Esophagus squamous epithelium (tissue), 5 donors: ENCODE measurements at regions not wholly inside any gene's neighbourhood (a gene's known extent, or its start where the extent isn't known, plus 50 kb on each side); places are given as distances from the start of the nearest gene placed in this dataset.
"Not testable (repeated sequence)": the region's sequence is repeated elsewhere in the genome, so short reads cannot be mapped to it uniquely, and the experiment has no call there.

ENCODE experiments used
- DNase-seq: peaks from one replicate; lab custom pipeline; 2025; lab: John Stamatoyannopoulos, UW
- H3K27ac ChIP-seq, 4 donors: fragments of 200-600 bp; sonication (generic); one replicate each; pipeline ENCODE4 v1.5.1; 2016 to 2019; ENCODE audit warnings: mild to moderate bottlenecking in 1 of 4
- H3K27me3 ChIP-seq, 4 donors: fragments of 200-600 bp; sonication (generic); 1 replicate in 3 of 4; 2 replicates in 1 of 4; pipeline versions ENCODE4 v1.5.1 to v1.6.0; 2017 to 2021; ENCODE audit warnings: antibody characterized with exemption in 1 of 4
- H3K36me3 ChIP-seq, 3 donors: fragments of 200-600 bp; sonication (generic); one replicate each; pipeline ENCODE4 v1.5.1; 2016 to 2019
- H3K4me1 ChIP-seq, 3 donors: fragments of 200-600 bp; sonication (generic); one replicate each; pipeline ENCODE4 v1.5.1; 2017 to 2019
- H3K4me3 ChIP-seq, 4 donors: fragments of 200-600 bp; sonication (generic); 1 replicate in 3 of 4; 2 replicates in 1 of 4; pipeline ENCODE4 v1.5.1; 2016 to 2019; ENCODE audit warnings: mild to moderate bottlenecking in 2 of 4, moderate library complexity in 1 of 4
- H3K9me3 ChIP-seq, 3 donors: fragments of 200-600 bp; sonication (generic); one replicate each; pipeline ENCODE4 v1.5.1; 2016 to 2019
- POLR2A ChIP-seq, 4 donors: fragments of 450-650 bp; IDR thresholded peaks; one replicate each; pipeline ENCODE4 v1.6.1; 2017; ENCODE audit warnings: antibody characterized with exemption in 4 of 4, mild to moderate bottlenecking in 4 of 4, moderate library complexity in 3 of 4
- WGBS, 2 donors: methylation state at CpG; one replicate each; pipeline ENCODE4 v1.1.5; 2018; 5-methylcytosine and 5-hydroxymethylcytosine counted together
- intact Hi-C: fragments of 100-400 bp; cut with DNase I; formaldehyde crosslinking; loops from one replicate; pipeline ENCODE4 v1.15.0; 2022
- TF ChIP-seq, protein P1 (sequence below), 6 experiments: fragments of 450-650 bp in 4 of 6; fragments of 200-600 bp in 2 of 6; sonication (generic) in 2 of 6; IDR thresholded peaks; one replicate each; pipeline ENCODE4 v1.5.1; 2016 to 2019; ENCODE audit warnings: antibody characterized with exemption in 6 of 6, mild to moderate bottlenecking in 4 of 6, moderate library complexity in 4 of 6
- donor health status: DM: yes; HTN: yes; CAD: no.

DNA sequence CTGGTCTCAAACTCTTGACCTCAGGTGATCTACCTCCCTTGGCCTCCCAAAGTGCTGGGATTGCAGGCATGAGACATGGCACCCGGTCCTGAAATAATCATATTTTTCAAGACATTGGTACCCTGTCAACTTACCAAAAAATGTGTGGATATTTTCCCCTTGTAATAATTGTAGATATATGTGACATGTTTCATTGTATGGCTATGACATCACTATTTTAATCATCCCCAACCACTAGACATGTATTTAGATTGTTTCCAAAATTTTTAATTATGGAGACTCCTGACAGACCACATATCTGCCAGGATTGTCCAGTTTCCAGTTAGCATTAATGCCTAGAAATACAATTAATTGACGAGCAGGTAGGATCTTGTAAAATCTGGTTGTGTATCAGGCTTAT lies 96.7 kb upstream of the NEGR1 start:
- no peak overlapping the region for H3K27ac ChIP-seq
- 80 to 87% methylated on average over 2 of the region's 2 CpGs for WGBS, 2 donors
- no peak overlapping the region for H3K4me3 ChIP-seq
- TF ChIP-seq, protein P1, sequence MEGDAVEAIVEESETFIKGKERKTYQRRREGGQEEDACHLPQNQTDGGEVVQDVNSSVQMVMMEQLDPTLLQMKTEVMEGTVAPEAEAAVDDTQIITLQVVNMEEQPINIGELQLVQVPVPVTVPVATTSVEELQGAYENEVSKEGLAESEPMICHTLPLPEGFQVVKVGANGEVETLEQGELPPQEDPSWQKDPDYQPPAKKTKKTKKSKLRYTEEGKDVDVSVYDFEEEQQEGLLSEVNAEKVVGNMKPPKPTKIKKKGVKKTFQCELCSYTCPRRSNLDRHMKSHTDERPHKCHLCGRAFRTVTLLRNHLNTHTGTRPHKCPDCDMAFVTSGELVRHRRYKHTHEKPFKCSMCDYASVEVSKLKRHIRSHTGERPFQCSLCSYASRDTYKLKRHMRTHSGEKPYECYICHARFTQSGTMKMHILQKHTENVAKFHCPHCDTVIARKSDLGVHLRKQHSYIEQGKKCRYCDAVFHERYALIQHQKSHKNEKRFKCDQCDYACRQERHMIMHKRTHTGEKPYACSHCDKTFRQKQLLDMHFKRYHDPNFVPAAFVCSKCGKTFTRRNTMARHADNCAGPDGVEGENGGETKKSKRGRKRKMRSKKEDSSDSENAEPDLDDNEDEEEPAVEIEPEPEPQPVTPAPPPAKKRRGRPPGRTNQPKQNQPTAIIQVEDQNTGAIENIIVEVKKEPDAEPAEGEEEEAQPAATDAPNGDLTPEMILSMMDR (IDR thresholded peaks at IDR 0.05), result no peak
- TF ChIP-seq POLR2A (IDR thresholded peaks at IDR 0.05), result no peak
- no peaks in the 10 kb centered on the region for H3K9me3 ChIP-seq
- intact Hi-C loops, result no loop called here
- H3K27me3 ChIP-seq, result no peaks in the 10 kb centered on the region
- H3K4me1 ChIP-seq, result no peaks in the 10 kb centered on the region
- no peak for DNase-seq
- H3K36me3 ChIP-seq, result no peaks in the 10 kb centered on the region

DNA sequence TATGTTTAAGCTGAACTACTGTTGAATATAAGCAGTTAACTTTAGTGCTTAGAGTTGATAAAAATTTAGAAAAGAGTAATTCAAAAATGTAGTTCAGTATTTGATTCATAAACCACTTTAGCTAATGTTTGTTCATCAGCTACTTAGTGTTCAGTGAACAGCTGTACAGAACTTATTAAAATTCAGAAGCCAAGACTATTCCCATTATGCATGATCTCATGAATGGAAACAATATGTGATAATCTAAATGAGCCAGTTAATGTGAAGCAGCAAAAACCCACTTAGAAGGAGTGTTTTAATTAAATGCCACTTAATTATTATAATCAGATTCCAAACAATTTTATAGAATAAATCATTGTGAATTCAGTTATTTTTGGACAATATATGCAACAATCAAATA lies 92.9 kb upstream of the NEGR1 start:
- no peak overlapping the region for H3K27ac ChIP-seq
- no peak for DNase-seq
- H3K36me3 ChIP-seq, result no peaks in the 10 kb centered on the region
- intact Hi-C loops, result no loop called here
- H3K27me3 ChIP-seq, result no peaks in the 10 kb centered on the region
- no peaks in the 10 kb centered on the region for H3K4me1 ChIP-seq
- no peak overlapping the region for H3K4me3 ChIP-seq
- no peaks in the 10 kb centered on the region for H3K9me3 ChIP-seq
- no peak for TF ChIP-seq POLR2A (IDR thresholded peaks at IDR 0.05)
- TF ChIP-seq, protein P1 (IDR thresholded peaks at IDR 0.05), result no peak

DNA sequence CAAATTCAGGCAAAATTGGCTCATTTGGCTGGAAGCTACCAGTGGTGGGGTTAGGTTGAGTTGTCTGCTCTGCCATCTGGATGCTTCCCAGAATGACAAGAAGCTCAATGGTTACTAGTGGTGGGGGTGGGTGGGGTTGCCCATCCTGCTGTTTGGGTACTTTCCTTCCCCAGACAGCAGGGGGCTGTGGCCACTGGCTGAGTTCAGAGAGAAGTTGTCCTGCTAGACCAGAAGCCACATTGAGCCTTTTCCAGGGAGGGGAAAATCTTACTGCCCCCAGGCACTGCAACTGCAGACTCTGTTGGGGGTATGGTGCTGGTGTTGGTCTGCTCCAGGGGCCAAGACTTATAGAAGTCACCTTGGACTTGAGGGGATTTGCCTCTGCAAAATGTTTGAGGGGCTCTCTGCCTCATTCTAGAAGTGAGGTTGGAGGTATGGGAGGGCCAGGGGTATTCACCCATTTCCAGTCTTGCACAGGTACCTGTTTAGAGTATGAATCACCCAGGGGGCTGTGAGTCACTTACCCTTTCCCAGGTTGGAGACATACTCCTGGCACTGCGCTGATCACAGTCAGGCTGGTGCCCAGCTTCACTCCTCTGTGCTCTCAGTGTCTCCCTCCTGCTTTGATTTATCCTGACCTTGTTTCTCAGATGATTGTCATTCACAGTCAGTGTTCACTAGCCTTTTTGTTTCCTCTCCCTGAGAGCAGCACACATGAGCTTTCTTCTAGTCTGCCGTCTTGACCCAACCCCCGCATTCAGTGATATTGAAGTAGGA lies 89.1 kb upstream of the NEGR1 start:
- 48 to 75% methylated on average over 3 of the region's 3 CpGs for WGBS, 2 donors
- TF ChIP-seq, protein P1 (IDR thresholded peaks at IDR 0.05), result no peak
- TF ChIP-seq POLR2A (IDR thresholded peaks at IDR 0.05), result no peak
- H3K27ac ChIP-seq, result no peak overlapping the region
- H3K36me3 ChIP-seq, result no peaks in the 10 kb centered on the region
- no peak for DNase-seq
- H3K27me3 ChIP-seq, result no peaks in the 10 kb centered on the region
- no peak overlapping the region for H3K4me3 ChIP-seq
- intact Hi-C loops, result no loop called here
- no peaks in the 10 kb centered on the region for H3K4me1 ChIP-seq
- no peaks in the 10 kb centered on the region for H3K9me3 ChIP-seq

DNA sequence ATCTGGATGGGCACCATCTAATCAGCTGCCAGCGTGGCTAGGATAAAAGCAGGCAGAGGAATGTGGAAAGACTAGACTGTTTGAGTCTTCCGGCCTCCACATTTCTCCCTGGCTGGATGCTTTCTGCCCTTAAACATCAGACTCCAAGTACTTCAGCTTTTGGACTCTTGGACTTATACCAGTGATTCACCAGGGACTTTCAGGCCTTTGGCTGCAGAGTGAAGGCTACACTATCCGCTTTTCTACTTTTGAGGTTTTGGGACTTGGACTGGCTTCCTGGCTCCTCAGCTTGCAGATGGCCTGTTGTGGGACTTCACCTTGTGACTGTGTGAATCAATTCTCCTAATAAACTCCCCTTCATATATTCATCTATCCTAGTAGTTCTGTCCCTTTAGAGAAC lies 88.5 kb upstream of the NEGR1 start:
- intact Hi-C loops, H3K4me1 ChIP-seq, H3K27me3 ChIP-seq, H3K36me3 ChIP-seq, H3K27ac ChIP-seq, H3K9me3 ChIP-seq, DNase-seq, H3K4me3 ChIP-seq: not testable (repeated sequence)
- 79 to 95% methylated on average over 3 of the region's 3 CpGs for WGBS, 2 donors

DNA sequence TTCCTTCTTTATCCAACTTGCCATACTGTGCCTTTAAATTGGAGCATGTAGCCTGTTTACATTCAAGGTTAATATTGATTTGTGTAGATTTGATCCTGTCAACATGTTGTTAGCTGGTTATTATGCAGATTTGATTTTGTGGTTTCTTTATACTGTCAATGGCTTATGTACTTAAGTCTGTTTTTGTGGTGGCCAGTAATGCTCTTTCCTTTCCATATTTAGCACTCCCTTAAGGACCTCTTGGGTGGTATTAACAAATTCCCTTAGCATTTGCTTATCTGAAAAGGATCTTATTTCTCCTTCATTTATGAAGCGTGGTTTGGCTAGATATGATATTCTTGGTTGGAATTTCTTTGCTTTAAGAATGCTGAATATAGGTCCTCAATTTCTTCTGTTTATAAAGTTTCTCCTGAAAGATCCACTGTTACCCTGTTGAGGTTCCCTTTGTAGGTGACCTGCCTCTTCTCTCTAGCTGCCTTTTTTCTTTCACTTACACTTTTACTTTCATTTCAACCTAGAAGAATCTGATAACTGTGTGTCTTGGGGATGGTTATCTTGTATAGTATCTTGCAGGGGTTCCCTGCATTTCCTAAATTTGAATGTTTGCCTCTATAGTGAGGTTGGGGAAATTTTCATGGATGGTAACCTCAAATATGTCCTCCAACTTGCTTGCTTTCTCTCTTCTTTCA lies 86.9 kb upstream of the NEGR1 start:
- H3K36me3 ChIP-seq, result no peaks in the 10 kb centered on the region
- intact Hi-C loops, result no loop called here
- no peaks in the 10 kb centered on the region for H3K27me3 ChIP-seq
- no peak for DNase-seq
- H3K4me3 ChIP-seq, result no peak overlapping the region
- H3K27ac ChIP-seq, result no peak overlapping the region
- 80 to 91% methylated on average over 1 of the region's 1 CpG for WGBS, 2 donors
- no peak for TF ChIP-seq POLR2A (IDR thresholded peaks at IDR 0.05)
- TF ChIP-seq, protein P1 (IDR thresholded peaks at IDR 0.05), result no peak
- no peaks in the 10 kb centered on the region for H3K9me3 ChIP-seq
- H3K4me1 ChIP-seq, result no peaks in the 10 kb centered on the region
